ENCODE measurements at regions not wholly inside any gene's neighbourhood (a gene's known extent, or its start where the extent isn't known, plus 50 kb on each side); places are given as distances from the start of the nearest gene placed in this dataset.

- no peak for DNase-seq (ENCODE audit: low spot score)
These were observed 307.3 kb upstream of the PLSCR5 start for GRCh38 chr3:146912241-146913015.

GRCh38 chr3:146903927-146904326 lies 298.8 kb upstream of the PLSCR5 start:
- no peak for DNase-seq (ENCODE audit: low spot score)

- DNase-seq (ENCODE audit: low spot score): no peak
These were observed 294.0 kb upstream of the PLSCR5 start for GRCh38 chr3:146899171-146899570.

- DNase-seq (ENCODE audit: low spot score): no peak
These were observed 291.6 kb upstream of the PLSCR5 start for GRCh38 chr3:146896711-146897110.

GRCh38 chr3:146895026-146895749 lies 290.0 kb upstream of the PLSCR5 start:
- DNase-seq (ENCODE audit: low spot score): no peak

- no peak for DNase-seq (ENCODE audit: low spot score)
These were observed 289.3 kb upstream of the PLSCR5 start for GRCh38 chr3:146894406-146894805.

GRCh38 chr3:146892041-146892440 lies 286.9 kb upstream of the PLSCR5 start:
- no peak for DNase-seq (ENCODE audit: low spot score)

- DNase-seq (ENCODE audit: low spot score): no peak
These were observed 284.5 kb upstream of the PLSCR5 start for GRCh38 chr3:146889626-146890025.

GRCh38 chr3:146888176-146888575 lies 283.0 kb upstream of the PLSCR5 start:
- DNase-seq (ENCODE audit: low spot score): no peak

- DNase-seq (ENCODE audit: low spot score): no peak
These were observed 279.6 kb upstream of the PLSCR5 start for GRCh38 chr3:146884721-146885120.

- DNase-seq (ENCODE audit: low spot score): no peak
These were observed 279.1 kb upstream of the PLSCR5 start for GRCh38 chr3:146884296-146884695.

GRCh38 chr3:146883288-146883687 lies 278.1 kb upstream of the PLSCR5 start:
- DNase-seq (ENCODE audit: low spot score): no peak

GRCh38 chr3:146881966-146882760 lies 277.0 kb upstream of the PLSCR5 start:
- no peak for DNase-seq (ENCODE audit: low spot score)

GRCh38 chr3:146881356-146881755 lies 276.2 kb upstream of the PLSCR5 start:
- DNase-seq (ENCODE audit: low spot score): no peak

- no peak for DNase-seq (ENCODE audit: low spot score)
These were observed 268.6 kb upstream of the PLSCR5 start for GRCh38 chr3:146873748-146874147.

GRCh38 chr3:146865175-146865755 lies 260.1 kb upstream of the PLSCR5 start:
- no peak for DNase-seq (ENCODE audit: low spot score)

GRCh38 chr3:146861262-146861661 lies 256.1 kb upstream of the PLSCR5 start:
- DNase-seq (ENCODE audit: low spot score): no peak

- DNase-seq (ENCODE audit: low spot score): no peak
These were observed 249.4 kb upstream of the PLSCR5 start for GRCh38 chr3:146854523-146854922.

GRCh38 chr3:146851665-146852064 lies 246.5 kb upstream of the PLSCR5 start:
- no peak for DNase-seq (ENCODE audit: low spot score)

GRCh38 chr3:146845361-146845760 lies 240.2 kb upstream of the PLSCR5 start:
- DNase-seq (ENCODE audit: low spot score): no peak

GRCh38 chr3:146843476-146843875 lies 238.3 kb upstream of the PLSCR5 start:
- no peak for DNase-seq (ENCODE audit: low spot score)

- no peak for DNase-seq (ENCODE audit: low spot score)
These were observed 234.7 kb upstream of the PLSCR5 start for GRCh38 chr3:146839727-146840375.

All from hematopoietic multipotent progenitor cell treated with erythropoietin and hydrocortisone succinate and interleukin-3 and kit ligand, for 17 days (in vitro differentiated cells).